ENCODE measurements at regions not wholly inside any gene's neighbourhood (a gene's known extent, or its start where the extent isn't known, plus 50 kb on each side); places are given as distances from the start of the nearest gene placed in this dataset.

- TF ChIP-seq CTCF (IDR thresholded peaks at IDR 0.05) (no peak), POLR2A (IDR thresholded peaks at IDR 0.05) (no peak), EP300 (IDR thresholded peaks at IDR 0.05) (no peak)
These were observed 64.3 kb upstream of the PCGF5 start for GRCh38 chr10:91156196-91156595.

Measured in tibial nerve (tissue), 4 donors.